H1 (cell line): ENCODE measurements at regions not wholly inside any gene's neighbourhood (a gene's known extent, or its start where the extent isn't known, plus 50 kb on each side); places are given as distances from the start of the nearest gene placed in this dataset.

Experiments
- CTCF ChIA-PET: fragments of 300-600 bp; sonication (Branson Sonifier 250); formaldehyde crosslinking; loops from one replicate; lab custom pipeline; 2021; ENCODE audit not compliant: partially characterized antibody; lab: Charles Lee
- POLR2A ChIA-PET: fragments of 300-600 bp; sonication (Branson Sonifier 250); formaldehyde crosslinking; loops from one replicate; lab custom pipeline; 2021; ENCODE audit warnings: inconsistent platforms; ENCODE audit not compliant: partially characterized antibody; lab: Charles Lee
- DNase-seq, 2 experiments: peaks; one replicate each; pipeline versions ENCODE4 v3.0.0 to v3.0.0-alpha.2; 2010 to 2022; ENCODE audit warnings: low spot score in 2 of 2, low read depth in 1 of 2, mixed read lengths in 1 of 2
- FAIRE-seq: peaks from 2 replicates; lab custom pipeline; 2011; peaks lifted over from hg19 to GRCh38; lab: Jason Lieb, UNC
- H2AFZ ChIP-seq: 2 replicates; pipeline ENCODE4 v1.8.1; 2012; ENCODE audit warnings: low read length, inconsistent platforms
- H2AK5ac ChIP-seq: 2 replicates; pipeline ENCODE4 v1.6.1; 2013; ENCODE audit warnings: low read depth, low read length
- H2BK120ac ChIP-seq: replicated peaks from 2 replicates; pipeline ENCODE3; 2013; ENCODE audit warnings: low read depth, low read length, inconsistent platforms
- H2BK12ac ChIP-seq: 2 replicates; pipeline ENCODE4 v1.6.1; 2013; ENCODE audit warnings: low read depth, low read length
- H2BK15ac ChIP-seq: 2 replicates; pipeline ENCODE4 v1.6.1; 2013; ENCODE audit warnings: low read length
- H2BK20ac ChIP-seq: 2 replicates; pipeline ENCODE4 v1.6.1; 2013; ENCODE audit warnings: low read length
- H2BK5ac ChIP-seq: 2 replicates; pipeline ENCODE4 v1.6.1; 2013; ENCODE audit warnings: low read depth, low read length
- H3K14ac ChIP-seq: 2 replicates; pipeline ENCODE4 v1.6.1; 2013; ENCODE audit warnings: inconsistent platforms; ENCODE audit not compliant: insufficient read length
- H3K18ac ChIP-seq: 2 replicates; pipeline ENCODE4 v1.6.1; 2013; ENCODE audit warnings: low read length; ENCODE audit errors: extremely low read depth
- H3K23ac ChIP-seq: 2 replicates; pipeline ENCODE4 v1.6.1; 2013; ENCODE audit warnings: inconsistent platforms; ENCODE audit not compliant: insufficient read length
- H3K23me2 ChIP-seq: 2 replicates; pipeline ENCODE4 v1.6.1; 2013; ENCODE audit warnings: low read depth, low read length
- H3K27ac ChIP-seq: 2 replicates; pipeline ENCODE4 v1.6.1; 2011; ENCODE audit warnings: low read depth, low read length, inconsistent platforms
- H3K27me3 ChIP-seq, 4 experiments: replicated peaks in 1 of 4; 1 replicate in 1 of 4; 2 replicates in 3 of 4; pipeline versions ENCODE4 v1.6.1 to v1.8.1; 2011 to 2013; ENCODE audit warnings: low read length in 3 of 4, mild to moderate bottlenecking in 3 of 4, inconsistent platforms in 2 of 4, mixed read lengths in 2 of 4, moderate library complexity in 1 of 4; ENCODE audit not compliant: control insufficient read depth in 3 of 4, insufficient read depth in 3 of 4; ENCODE audit errors: extremely low read depth in 1 of 4
- H3K36me3 ChIP-seq, 4 experiments: 2 replicates each; pipeline versions ENCODE4 v1.6.1 to v1.8.1; 2011 to 2013; ENCODE audit warnings: mild to moderate bottlenecking in 4 of 4, low read length in 3 of 4, moderate library complexity in 2 of 4, control low read depth in 1 of 4, inconsistent platforms in 1 of 4; ENCODE audit not compliant: insufficient read depth in 4 of 4, control insufficient read depth in 2 of 4
- H3K4ac ChIP-seq: replicated peaks from 2 replicates; pipeline ENCODE3; 2013; ENCODE audit warnings: low read length, low read depth, mixed read lengths, inconsistent platforms; ENCODE audit not compliant: insufficient read length
- H3K4me1 ChIP-seq, 4 experiments: replicated peaks in 1 of 4; 1 replicate in 1 of 4; 2 replicates in 3 of 4; pipeline versions ENCODE4 v1.6.1 to v1.8.1; 2011 to 2013; ENCODE audit warnings: low read length in 3 of 4, inconsistent platforms in 2 of 4, mixed read lengths in 1 of 4; ENCODE audit not compliant: insufficient read depth in 4 of 4, control insufficient read depth in 3 of 4
- H3K4me2 ChIP-seq, 2 experiments: 2 replicates each; pipeline versions ENCODE4 v1.6.1 to v1.8.1; 2011 to 2013; ENCODE audit warnings: low read depth in 2 of 2, low read length in 2 of 2, control low read depth in 1 of 2, inconsistent platforms in 1 of 2, mild to moderate bottlenecking in 1 of 2; ENCODE audit not compliant: insufficient read depth in 1 of 2
- H3K4me3 ChIP-seq, 4 experiments: fragments of 200-600, 300-600 bp in 1 of 4; sonication (generic), shearing (Covaris generic), sonication (Bioruptor Twin) in 1 of 4; 2 replicates each; pipeline versions ENCODE4 v1.5.1 to v1.8.1; 2011 to 2016; ENCODE audit warnings: low read length in 4 of 4, low read depth in 3 of 4, control low read depth in 2 of 4, inconsistent platforms in 2 of 4, mild to moderate bottlenecking in 2 of 4, mixed read lengths in 1 of 4, moderate library complexity in 1 of 4; ENCODE audit not compliant: insufficient read depth in 2 of 4; ENCODE audit errors: extremely low read depth in 1 of 4
- H3K56ac ChIP-seq: replicated peaks from 2 replicates; pipeline ENCODE3; 2013; ENCODE audit warnings: low read depth, mild to moderate bottlenecking, mixed read lengths, low read length, inconsistent platforms; ENCODE audit not compliant: insufficient read length
- H3K79me1 ChIP-seq: 2 replicates; pipeline ENCODE4 v1.6.1; 2013; ENCODE audit warnings: low read depth, low read length, control low read depth
- H3K79me2 ChIP-seq, 2 experiments: 2 replicates each; pipeline versions ENCODE4 v1.6.1 to v1.8.1; 2012 to 2013; ENCODE audit warnings: low read length in 2 of 2, mild to moderate bottlenecking in 2 of 2, inconsistent platforms in 1 of 2; ENCODE audit not compliant: insufficient read depth in 2 of 2, control insufficient read depth in 1 of 2
- H3K9ac ChIP-seq, 4 experiments: replicated peaks in 1 of 4; 1 replicate in 1 of 4; 2 replicates in 3 of 4; pipeline versions ENCODE4 v1.6.1 to v1.8.1; 2011 to 2013; ENCODE audit warnings: low read depth in 3 of 4, low read length in 3 of 4, control low read depth in 2 of 4, mild to moderate bottlenecking in 2 of 4, moderate library complexity in 2 of 4, inconsistent platforms in 1 of 4; ENCODE audit errors: extremely low read depth in 1 of 4
- H3K9me3 ChIP-seq, 2 experiments: 2 replicates each; pipeline versions ENCODE4 v1.6.1 to v1.8.1; 2012 to 2013; ENCODE audit warnings: mild to moderate bottlenecking in 2 of 2, moderate library complexity in 2 of 2, control low read depth in 1 of 2, inconsistent platforms in 1 of 2, low read depth in 1 of 2, low read length in 1 of 2, mixed read lengths in 1 of 2; ENCODE audit not compliant: insufficient read depth in 2 of 2
- H4K20me1 ChIP-seq, 2 experiments: replicated peaks in 1 of 2; 2 replicates each; pipeline versions ENCODE3 to v1.8.1; 2011 to 2013; ENCODE audit warnings: inconsistent platforms in 2 of 2, low read length in 2 of 2, mild to moderate bottlenecking in 1 of 2; ENCODE audit not compliant: insufficient read depth in 2 of 2, control insufficient read depth in 1 of 2
- H4K5ac ChIP-seq: 2 replicates; pipeline ENCODE4 v1.6.1; 2013; ENCODE audit warnings: low read length, low read depth, mixed read lengths, inconsistent platforms; ENCODE audit not compliant: insufficient read length
- H4K8ac ChIP-seq: 2 replicates; pipeline ENCODE4 v1.8.0; 2013; ENCODE audit warnings: mild to moderate bottlenecking, moderate library complexity, low read length, inconsistent platforms; ENCODE audit not compliant: insufficient read depth; ENCODE audit errors: extremely low read depth
- H4K91ac ChIP-seq: replicated peaks from 2 replicates; pipeline ENCODE3; 2013; ENCODE audit warnings: low read length, mixed read lengths, inconsistent platforms; ENCODE audit not compliant: insufficient read length
- ASH2L ChIP-seq: fragments of 200-600, 300-600 bp; sonication (generic); IDR thresholded peaks from one replicate; pipeline ENCODE4 v1.7.1; 2017; ENCODE audit warnings: low read length
- ATF2 ChIP-seq: IDR thresholded peaks from 2 replicates; pipeline ENCODE4 v1.6.1; 2012; ENCODE audit warnings: low read length, inconsistent platforms
- BRCA1 ChIP-seq: IDR thresholded peaks from 2 replicates; pipeline ENCODE4 v1.6.1; 2012; ENCODE audit warnings: low read depth, low read length, improper control_type of control experiment
- CBX8 ChIP-seq: fragments of 300-800, 300-1000 bp; sonication (generic); IDR thresholded peaks from 2 replicates; pipeline ENCODE4 v1.7.1; 2016; ENCODE audit warnings: low read depth, low read length, borderline replicate concordance
- GTF2F1 ChIP-seq: IDR thresholded peaks from 2 replicates; pipeline ENCODE4 v1.6.1; 2012; ENCODE audit warnings: low read depth, low read length, improper control_type of control experiment, borderline replicate concordance
- HDAC6 ChIP-seq: IDR thresholded peaks from one replicate; pipeline ENCODE4 v1.7.1; 2012; ENCODE audit warnings: low read depth, mild to moderate bottlenecking, inconsistent platforms, low read length, moderate library complexity
- RNF2 ChIP-seq: fragments of 200-900, 300-1000 bp; sonication (generic); IDR thresholded peaks from 2 replicates; pipeline ENCODE4 v1.7.1; 2016; ENCODE audit warnings: borderline replicate concordance, low read depth, mild to moderate bottlenecking, antibody characterized with exemption, low read length; ENCODE audit not compliant: poor library complexity, severe bottlenecking; ENCODE audit errors: missing control alignments
- SP2 ChIP-seq: IDR thresholded peaks from 2 replicates; pipeline ENCODE4 v1.6.1; 2012; ENCODE audit warnings: mild to moderate bottlenecking, low read length, inconsistent platforms
- TCF12 ChIP-seq: IDR thresholded peaks from 2 replicates; pipeline ENCODE4 v1.6.1; 2011; ENCODE audit warnings: low read depth, mild to moderate bottlenecking, low read length
- WGBS, 2 experiments: shearing (Covaris generic) in 1 of 2; methylation state at CpG; one replicate each; pipeline versions ENCODE4 v1.1.6 to v1.1.7; 2013 to 2015; ENCODE audit warnings: low lambda C conversion rate in 2 of 2, mixed read lengths in 2 of 2, inconsistent platforms in 1 of 2, low coverage in 1 of 2, missing lambda C conversion rate in 1 of 2; ENCODE audit not compliant: insufficient replicate concordance in 2 of 2, insufficient coverage in 1 of 2, insufficient read length in 1 of 2; ENCODE audit errors: extremely low coverage in 1 of 2, missing lambda C conversion rate in 1 of 2; 5-methylcytosine and 5-hydroxymethylcytosine counted together

GRCh38 chrX:20637351-20637750 is 370.6 kb upstream of the RPS6KA3 start:
- Histone ChIP-seq H4K5ac (no peak overlapping the region), H2AK5ac (no peak overlapping the region), H2BK15ac (no peak overlapping the region), H4K91ac (no peak overlapping the region), H2BK5ac (no peak overlapping the region), H3K27me3 (no peaks in the 10 kb centered on the region), H3K14ac (no peak overlapping the region), H2BK12ac (no peak overlapping the region), H3K4ac (no peak overlapping the region), H2AFZ (no peak overlapping the region), H3K56ac (no peak overlapping the region), H3K4me1 (no peaks in the 10 kb centered on the region), H3K4me2 (no peak overlapping the region), H4K8ac (no peak overlapping the region), H3K23ac (no peak overlapping the region), H3K9ac (no peak overlapping the region), H3K79me2 (no peaks in the 10 kb centered on the region), H2BK120ac (no peak overlapping the region), H3K18ac (no peak overlapping the region), H2BK20ac (no peak overlapping the region), H3K9me3 (no peaks in the 10 kb centered on the region), H3K36me3 (no peaks in the 10 kb centered on the region), H3K27ac (no peak overlapping the region), H3K23me2 (no peaks in the 10 kb centered on the region), H3K4me3 (no peak overlapping the region), H4K20me1 (no peaks in the 10 kb centered on the region), H3K79me1 (no peaks in the 10 kb centered on the region)
- ChIA-PET POLR2A (no interaction called here), CTCF (no interaction called here)
- no peak for DNase-seq
- no peak for FAIRE-seq
- TF ChIP-seq SP2: no peak
- no peak for TF ChIP-seq HDAC6
- no peak for TF ChIP-seq CBX8
- TF ChIP-seq TCF12: no peak
- TF ChIP-seq BRCA1: no peak
- no peak for TF ChIP-seq RNF2
- no peak for TF ChIP-seq ATF2
- no peak for TF ChIP-seq GTF2F1
- no peak for TF ChIP-seq ASH2L
- WGBS, 2 experiments: 92% methylated on average over 2 of the region's 2 CpGs; no CpG with 5 or more reads in 1 of the 2 experiments
